GM18505 (cell line): ENCODE measurements at regions not wholly inside any gene's neighbourhood (a gene's known extent, or its start where the extent isn't known, plus 50 kb on each side); places are given as distances from the start of the nearest gene placed in this dataset.
"Not testable (repeated sequence)": the region's sequence is repeated elsewhere in the genome, so short reads cannot be mapped to it uniquely, and the experiment has no call there.

Experiments
- ATAC-seq: cut with Tn5 transposase; IDR thresholded peaks from one replicate; pipeline ENCODE4 v1.9.1; 2021; ENCODE audit not compliant: unreplicated experiment
- POLR2A ChIP-seq: IDR thresholded peaks from 4 replicates; pipeline ENCODE4 v1.6.1; 2011; ENCODE audit warnings: borderline replicate concordance; ENCODE audit not compliant: insufficient read depth, insufficient read length; ENCODE audit errors: extremely low read depth

DNA sequence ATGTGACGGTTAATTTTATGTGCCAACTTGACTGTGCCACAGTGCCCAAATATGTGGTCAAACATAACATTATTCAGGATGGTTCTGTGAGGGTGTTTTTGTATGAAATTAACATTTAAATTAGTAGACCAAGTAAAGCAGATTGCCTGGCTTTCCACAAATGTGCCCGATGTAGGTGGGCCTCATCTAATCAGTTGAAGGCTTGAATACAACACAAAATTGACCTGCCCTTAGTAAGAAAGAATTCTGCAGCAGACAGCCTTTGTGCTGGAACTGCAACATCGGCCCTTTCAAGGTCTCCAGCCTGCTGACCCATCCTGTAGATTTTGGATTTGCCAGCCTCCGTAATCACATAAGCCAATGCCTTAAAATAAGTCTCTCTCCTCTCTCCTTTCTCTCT lies 215.9 kb downstream of the MEX3B start:
- ATAC-seq, result no peak
- no peak for TF ChIP-seq POLR2A

DNA sequence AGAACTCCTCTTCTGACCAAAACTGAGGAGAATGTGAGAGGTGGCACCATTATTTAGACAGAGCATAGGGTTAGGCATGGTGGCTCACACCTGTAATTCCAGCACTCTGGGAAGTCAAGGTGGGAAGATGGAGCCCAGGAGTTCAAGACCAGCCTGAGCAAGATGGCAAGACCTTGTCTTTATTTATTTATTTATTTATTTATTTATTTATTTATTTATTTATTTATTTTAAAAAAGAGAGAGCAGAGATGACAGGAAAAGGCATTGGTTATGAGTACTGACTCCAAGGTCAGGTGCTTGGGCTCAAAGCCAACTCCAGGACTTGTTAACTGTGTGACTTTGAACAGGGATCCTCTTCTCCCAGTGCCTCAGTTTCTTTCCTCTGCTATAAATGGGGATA lies 217.7 kb downstream of the MEX3B start:
- ATAC-seq, result no peak
- TF ChIP-seq POLR2A, result no peak

DNA sequence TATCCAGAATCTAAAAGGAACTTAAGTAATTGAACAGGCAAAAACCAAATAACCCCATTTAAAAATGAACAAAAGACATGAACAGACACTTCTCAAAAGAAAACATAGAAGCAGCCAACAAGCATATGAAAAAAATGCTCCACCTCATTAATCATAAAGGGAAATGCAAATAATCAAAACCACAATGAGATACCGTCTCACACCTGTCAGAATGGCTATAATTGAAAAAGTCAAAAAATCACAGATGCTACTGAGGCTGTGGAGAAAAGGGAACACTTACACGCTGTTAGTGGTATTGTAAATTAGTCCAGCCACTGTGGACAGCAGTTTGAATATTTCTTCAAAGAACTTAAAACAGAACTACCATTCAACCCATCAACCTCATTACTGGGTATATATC lies 220.7 kb downstream of the MEX3B start:
- no peak for TF ChIP-seq POLR2A
- no peak for ATAC-seq

DNA sequence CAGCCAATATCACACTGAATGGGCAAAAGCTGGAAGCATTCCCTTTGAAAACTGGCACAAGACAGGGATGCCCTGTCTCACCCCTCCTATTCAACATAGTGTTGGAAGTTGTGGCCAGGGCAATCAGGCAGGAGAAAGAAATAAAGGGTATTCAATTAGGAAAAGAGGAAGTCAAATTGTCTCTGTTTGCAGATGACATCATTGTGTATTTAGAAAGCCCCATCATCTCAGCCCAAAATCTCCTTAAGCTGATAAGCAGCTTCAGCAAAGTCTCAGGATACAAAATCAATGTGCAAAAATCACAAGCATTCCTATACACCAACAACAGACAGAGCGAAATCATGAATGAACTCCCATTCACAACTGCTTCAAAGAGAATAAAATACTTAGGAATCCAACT lies 223.2 kb downstream of the MEX3B start:
- ATAC-seq, result not testable (repeated sequence)

DNA sequence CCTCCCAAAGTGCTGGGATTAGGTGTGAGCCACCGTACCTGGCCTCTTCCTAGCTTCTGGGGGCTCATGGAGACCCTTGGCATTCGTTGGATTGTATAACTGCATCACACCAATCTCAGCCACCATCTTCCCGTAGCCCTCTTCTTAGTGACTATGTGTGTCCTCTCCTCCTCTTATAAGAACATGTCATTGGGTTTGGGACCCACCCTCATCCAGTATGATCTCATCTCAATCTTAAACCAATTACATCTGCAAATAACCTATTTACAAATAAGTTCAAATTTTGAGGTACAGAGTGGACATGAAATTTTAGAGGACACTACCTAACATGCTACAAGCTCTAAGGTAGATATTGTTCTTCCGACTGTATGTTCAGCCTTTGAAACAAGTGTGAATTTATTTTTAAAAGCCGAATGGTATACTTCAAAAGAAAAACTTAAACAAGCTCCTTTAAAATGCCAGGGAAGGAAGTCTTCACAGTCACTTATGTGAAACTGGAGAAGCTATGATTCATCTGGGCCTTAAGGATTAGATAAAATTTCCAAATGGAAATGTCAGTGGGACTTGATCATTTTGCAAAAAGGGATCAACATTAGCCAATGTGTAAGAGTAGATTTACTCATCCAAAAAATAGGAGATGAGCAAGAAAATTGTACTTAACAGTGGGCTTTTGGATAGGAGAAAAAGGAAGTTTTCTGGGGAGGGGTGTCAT lies 225.7 kb downstream of the MEX3B start:
- ATAC-seq, result no peak
- TF ChIP-seq POLR2A, result no peak

DNA sequence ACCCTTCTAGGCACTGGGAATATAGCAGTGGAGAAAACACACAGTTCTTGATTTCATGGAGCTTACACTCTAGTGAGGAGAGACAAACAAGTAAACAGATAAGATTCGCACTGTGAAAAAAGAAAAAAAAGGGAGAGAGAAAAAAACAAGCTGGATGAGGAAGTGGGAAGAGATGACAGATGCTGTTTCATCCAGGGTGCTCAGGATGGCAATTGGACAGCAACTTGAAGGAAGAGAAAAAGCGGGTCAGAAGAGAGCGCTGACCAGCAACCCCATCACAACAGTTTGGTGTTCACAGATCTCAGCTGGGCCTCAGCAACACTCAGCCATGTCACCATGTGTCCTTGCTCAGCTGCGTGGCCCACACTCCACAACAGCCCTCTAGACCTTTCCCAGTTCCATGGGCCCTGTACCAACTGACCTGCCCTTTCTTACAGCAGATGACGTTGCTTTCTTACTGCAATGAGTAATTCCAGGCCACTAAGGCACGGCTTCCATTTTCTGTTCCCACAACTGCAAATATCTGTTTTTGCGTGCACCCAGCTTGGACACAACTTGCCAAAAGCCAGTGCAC lies 230.8 kb downstream of the MEX3B start:
- TF ChIP-seq POLR2A, result no peak
- no peak for ATAC-seq

DNA sequence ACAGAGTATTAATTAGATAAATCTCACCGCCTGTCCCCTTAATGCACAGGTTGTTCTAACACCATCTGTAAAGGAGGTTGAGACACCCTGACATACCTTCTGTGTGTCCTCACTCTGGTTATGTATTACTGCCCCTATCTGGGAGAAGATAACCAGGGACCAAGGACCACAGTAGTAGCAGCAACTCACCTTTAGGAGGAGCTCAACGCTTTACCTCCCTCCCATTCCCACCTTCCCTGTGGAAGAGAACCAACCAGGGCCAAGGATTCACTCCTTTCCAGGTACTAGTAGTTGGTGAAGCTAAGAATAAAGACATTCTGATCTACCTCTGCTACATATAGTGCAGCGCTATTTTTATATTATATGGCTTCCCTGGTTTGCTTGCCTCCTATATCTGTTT lies 232.6 kb downstream of the MEX3B start:
- ATAC-seq, result no peak
- no peak for TF ChIP-seq POLR2A

DNA sequence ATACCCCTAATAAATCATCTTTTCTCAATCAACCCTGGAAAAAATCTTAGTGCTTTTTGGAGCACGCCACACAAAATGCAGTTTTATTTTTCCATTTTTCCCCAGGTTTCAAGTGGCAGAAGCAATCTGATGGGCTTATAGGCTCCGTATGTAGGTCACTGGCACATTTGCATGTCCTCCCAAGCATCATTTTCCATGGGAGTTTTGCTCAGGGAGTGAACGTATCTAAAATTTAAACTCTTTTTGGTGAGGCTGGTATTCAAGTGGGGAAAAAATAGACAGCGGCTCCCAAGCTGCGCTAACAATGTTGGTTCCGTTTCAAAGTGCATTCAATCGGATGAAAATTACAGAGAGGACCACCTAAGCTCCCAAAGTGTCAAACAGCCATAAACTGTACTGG lies 233.4 kb downstream of the MEX3B start:
- no peak for ATAC-seq
- TF ChIP-seq POLR2A, result no peak

DNA sequence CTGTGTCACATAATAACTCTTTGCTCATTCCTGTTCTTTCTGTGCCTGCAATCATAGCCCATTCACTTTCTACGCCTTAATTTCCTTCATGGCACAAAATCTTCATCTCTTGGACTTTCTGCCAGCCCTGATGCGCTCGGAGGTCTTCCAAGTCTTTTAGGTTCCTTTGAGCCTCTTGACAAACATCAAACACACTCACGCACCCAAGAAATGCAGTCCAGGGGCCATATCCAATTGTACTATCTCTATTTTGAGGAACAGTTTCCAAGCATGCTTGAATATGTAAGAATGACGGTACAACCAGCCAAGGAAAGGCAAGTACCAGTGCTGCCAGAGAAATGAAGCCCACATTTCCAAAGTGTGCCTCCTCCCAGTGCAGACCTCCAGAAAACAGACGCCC lies 234.1 kb downstream of the MEX3B start:
- ATAC-seq, result no peak
- TF ChIP-seq POLR2A, result no peak

DNA sequence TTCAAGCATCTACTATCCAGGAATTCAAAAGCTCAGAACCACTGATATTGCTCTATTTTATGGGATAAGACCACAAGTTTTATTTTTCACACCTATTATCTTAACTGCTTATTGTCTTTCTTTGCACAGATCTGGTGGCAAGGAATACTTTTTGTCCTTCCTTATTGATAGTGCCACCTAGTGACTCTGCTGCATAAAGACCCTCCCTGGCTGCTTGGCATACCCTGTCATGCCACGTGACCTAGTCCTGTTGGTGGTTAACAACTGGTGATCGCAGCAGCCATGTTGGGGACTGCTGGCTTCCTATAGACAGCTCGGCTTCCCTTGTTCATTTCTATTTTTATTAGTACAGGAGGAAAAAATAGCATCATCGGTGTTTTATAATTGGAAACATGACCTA lies 236.3 kb downstream of the MEX3B start:
- no peak for TF ChIP-seq POLR2A
- ATAC-seq, result no peak

DNA sequence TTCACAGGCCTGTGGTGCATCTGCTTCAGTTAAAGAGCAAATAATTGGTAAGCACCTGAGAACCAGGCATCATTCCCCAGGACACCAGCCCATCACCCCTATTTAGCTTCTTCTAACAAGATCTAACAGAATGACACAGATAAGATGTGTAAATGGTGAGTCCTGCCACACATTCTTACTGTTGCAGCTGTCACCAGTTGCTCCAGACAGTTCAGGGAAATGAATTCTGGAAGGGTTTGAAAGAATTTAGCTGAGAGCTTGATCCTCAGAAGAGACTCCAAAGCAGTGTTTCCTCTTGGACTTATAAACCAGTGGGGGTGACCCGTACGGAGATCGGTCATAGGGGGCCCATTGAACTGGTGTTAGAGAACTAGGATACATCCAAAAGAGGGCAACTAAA lies 238.0 kb downstream of the MEX3B start:
- no peak for ATAC-seq

DNA sequence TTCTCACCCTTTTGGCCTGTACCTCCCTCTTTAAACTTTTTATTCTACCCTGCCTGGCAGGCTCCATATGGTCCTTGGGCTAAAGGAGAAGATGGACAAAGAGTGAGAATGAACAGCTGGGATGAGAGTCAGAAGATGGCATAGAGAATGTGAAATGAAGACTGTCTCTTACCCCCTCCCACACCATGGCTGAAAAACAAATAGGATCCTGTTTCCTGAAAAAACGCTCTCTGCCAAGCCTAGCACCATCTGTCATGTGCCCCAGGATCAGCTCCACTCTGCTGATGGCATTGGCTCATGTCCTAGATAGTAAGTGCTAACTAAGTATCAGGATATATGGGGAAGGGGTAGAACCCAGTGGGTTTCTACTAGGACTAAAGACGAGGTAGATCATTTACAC lies 238.6 kb downstream of the MEX3B start:
- no peak for TF ChIP-seq POLR2A
- no peak for ATAC-seq

More for the DNA sequence above, 238.0 kb downstream of the MEX3B start:
- no peak for TF ChIP-seq POLR2A

DNA sequence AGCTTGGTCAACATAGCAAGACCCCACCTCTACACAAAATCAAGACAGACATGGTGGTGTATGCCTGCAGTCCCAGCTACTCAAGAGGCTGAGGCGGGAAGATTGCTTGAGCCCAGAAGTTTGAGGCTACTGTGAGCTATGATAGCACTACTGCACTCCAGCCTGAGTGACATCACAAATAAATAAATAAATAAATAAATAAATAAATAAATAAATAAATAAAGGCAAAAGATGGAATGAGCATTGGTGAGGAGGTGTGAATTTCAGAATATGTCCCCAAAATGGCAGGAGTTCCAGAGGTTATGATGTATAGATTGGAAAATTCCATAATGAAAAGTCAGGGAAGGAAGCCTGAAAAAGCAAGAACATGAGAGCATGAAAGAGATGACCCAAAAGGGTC lies 249.9 kb downstream of the MEX3B start:
- TF ChIP-seq POLR2A, result no peak
- no peak for ATAC-seq

DNA sequence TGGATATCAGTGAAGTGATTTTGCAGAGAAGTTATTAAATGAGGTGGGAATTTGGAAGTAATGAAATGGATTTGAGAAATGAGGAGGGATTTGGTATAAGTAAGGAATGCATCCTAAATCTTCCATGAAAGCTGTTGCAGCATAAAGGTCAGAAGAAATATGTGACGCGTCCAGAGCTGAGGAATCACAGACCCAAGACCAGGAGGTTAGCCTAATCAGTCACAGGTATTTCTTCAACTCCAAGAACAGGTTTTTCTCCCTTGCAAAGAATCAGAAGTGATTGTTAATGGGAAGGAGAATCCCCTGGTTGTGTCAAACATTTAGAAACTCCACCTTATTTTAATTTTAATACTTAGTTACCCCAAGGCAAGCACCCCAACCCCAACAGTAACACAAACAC lies 253.2 kb downstream of the MEX3B start:
- TF ChIP-seq POLR2A, result no peak
- no peak for ATAC-seq

DNA sequence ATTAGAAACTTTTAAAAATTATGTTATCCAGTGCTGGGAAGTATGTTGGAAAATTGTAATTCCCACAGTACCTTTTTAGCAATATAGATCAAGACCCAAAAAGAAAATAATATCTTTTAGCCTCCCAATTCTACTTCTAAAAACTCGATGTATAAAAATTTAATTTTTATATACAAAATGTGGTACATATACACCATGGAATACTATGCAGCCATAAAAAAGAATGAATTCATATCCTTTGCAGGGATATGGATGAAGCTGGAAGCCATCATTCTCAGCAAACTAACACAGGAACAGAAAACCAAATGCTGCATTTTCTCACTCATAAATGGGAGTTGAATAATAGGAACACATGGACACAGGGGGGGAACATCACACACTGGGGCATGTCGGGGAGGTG lies 254.5 kb downstream of the MEX3B start:
- ATAC-seq, result not testable (repeated sequence)
